Fibroblast of lung (primary cell): ENCODE measurements at regions not wholly inside any gene's neighbourhood (a gene's known extent, or its start where the extent isn't known, plus 50 kb on each side); places are given as distances from the start of the nearest gene placed in this dataset.

Experiments used
- EZH2 ChIP-seq: IDR thresholded peaks from 2 replicates; pipeline ENCODE4 v1.5.1; 2012; ENCODE audit warnings: low read length, control low read depth, mild to moderate bottlenecking; ENCODE audit errors: missing control alignments
- TF ChIP-seq, protein P1 (sequence below), 2 donors: IDR thresholded peaks in 1 of 2; conservative IDR thresholded peaks in 1 of 2; 1 replicate in 1 of 2; 2 replicates in 1 of 2; pipeline ENCODE4 v1.5.1; 2011 to 2012; ENCODE audit warnings: low read length in 2 of 2, control low read depth in 1 of 2, inconsistent platforms in 1 of 2, low read depth in 1 of 2, mild to moderate bottlenecking in 1 of 2

DNA sequence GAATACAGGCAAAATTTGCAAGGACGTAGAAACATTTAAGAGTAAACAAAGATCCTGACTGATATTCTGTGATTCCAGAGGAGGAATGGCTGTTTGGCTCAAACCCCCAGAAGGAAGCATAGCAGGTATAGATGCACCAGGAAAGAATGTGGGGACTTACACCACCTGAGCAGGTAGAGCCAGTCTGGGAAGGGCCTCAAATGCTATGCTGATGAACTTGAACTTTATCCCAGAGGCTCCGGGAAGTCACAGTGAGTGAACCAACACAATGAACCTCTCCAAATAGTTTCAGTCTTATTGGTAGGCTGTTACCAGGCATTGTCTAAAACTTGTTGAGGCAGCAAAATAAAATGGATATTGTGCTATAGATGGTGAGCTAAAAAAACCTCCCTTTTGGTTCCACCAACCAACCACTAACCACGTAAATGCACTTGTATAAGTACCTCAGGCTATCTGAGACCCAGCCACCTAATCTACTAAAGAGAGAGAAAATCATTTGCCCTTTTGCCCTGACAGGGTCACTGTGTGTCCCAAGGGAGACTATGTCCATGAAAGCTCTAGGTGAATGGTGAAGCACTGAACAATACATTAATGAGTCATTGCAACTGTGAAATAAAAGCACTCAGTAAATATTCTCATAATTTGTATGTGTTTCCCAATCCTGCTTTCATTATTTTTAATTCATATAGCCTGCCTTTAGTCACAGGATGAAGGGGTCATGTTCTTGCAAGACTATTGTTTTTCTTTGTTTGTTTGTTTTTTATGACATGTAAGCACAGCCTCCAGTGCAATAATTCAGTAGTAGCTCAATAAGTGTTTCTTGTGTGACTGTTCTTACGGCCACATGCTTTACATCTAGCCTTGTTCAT lies 911.6 kb downstream of the EPHA4 start:
- TF ChIP-seq EZH2 = no peak
- TF ChIP-seq, protein P1, sequence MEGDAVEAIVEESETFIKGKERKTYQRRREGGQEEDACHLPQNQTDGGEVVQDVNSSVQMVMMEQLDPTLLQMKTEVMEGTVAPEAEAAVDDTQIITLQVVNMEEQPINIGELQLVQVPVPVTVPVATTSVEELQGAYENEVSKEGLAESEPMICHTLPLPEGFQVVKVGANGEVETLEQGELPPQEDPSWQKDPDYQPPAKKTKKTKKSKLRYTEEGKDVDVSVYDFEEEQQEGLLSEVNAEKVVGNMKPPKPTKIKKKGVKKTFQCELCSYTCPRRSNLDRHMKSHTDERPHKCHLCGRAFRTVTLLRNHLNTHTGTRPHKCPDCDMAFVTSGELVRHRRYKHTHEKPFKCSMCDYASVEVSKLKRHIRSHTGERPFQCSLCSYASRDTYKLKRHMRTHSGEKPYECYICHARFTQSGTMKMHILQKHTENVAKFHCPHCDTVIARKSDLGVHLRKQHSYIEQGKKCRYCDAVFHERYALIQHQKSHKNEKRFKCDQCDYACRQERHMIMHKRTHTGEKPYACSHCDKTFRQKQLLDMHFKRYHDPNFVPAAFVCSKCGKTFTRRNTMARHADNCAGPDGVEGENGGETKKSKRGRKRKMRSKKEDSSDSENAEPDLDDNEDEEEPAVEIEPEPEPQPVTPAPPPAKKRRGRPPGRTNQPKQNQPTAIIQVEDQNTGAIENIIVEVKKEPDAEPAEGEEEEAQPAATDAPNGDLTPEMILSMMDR (conservative IDR thresholded peaks at IDR 0.05 in 1 of 2, IDR thresholded peaks at IDR 0.05 in 1 of 2; ENCODE audit: low read depth in 1 of 2, low read length in 2 of 2) = no peak
